ENCODE measurements at regions not wholly inside any gene's neighbourhood (a gene's known extent, or its start where the extent isn't known, plus 50 kb on each side); places are given as distances from the start of the nearest gene placed in this dataset.

- H3K27ac Mint-ChIP-seq, result no peak overlapping the region
- H3K18ac ChIP-seq (ENCODE audit: insufficient read length, low read depth, low read length), result no peak overlapping the region
- H3K4me1 Mint-ChIP-seq, result peaks cover 6 to 9% of the 10 kb centered on the region in 2 experiments; a peak in 3 of 4 replicates
- no peak overlapping the region for H3K56ac ChIP-seq (ENCODE audit: insufficient read length, low read depth, low read length)
- H4K20me1 ChIP-seq (ENCODE audit: control insufficient read depth, insufficient read depth, insufficient read length), result no peaks in the 10 kb centered on the region
- H3K9ac ChIP-seq (ENCODE audit: extremely low read depth, insufficient read length, low read length), result no peak overlapping the region
- peaks cover 2% of the 10 kb centered on the region; the same call in 1 of the 2 replicates for H3K4me1 ChIP-seq (ENCODE audit: insufficient read depth, low read length)
- no peaks in the 10 kb centered on the region for H3K79me1 ChIP-seq (ENCODE audit: insufficient read depth, low read depth, low read length, poor library complexity, severe bottlenecking)
- H2BK12ac ChIP-seq (ENCODE audit: insufficient read length, low read depth, low read length), result no peak overlapping the region
- TF ChIP-seq, protein P1, sequence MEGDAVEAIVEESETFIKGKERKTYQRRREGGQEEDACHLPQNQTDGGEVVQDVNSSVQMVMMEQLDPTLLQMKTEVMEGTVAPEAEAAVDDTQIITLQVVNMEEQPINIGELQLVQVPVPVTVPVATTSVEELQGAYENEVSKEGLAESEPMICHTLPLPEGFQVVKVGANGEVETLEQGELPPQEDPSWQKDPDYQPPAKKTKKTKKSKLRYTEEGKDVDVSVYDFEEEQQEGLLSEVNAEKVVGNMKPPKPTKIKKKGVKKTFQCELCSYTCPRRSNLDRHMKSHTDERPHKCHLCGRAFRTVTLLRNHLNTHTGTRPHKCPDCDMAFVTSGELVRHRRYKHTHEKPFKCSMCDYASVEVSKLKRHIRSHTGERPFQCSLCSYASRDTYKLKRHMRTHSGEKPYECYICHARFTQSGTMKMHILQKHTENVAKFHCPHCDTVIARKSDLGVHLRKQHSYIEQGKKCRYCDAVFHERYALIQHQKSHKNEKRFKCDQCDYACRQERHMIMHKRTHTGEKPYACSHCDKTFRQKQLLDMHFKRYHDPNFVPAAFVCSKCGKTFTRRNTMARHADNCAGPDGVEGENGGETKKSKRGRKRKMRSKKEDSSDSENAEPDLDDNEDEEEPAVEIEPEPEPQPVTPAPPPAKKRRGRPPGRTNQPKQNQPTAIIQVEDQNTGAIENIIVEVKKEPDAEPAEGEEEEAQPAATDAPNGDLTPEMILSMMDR (conservative IDR thresholded peaks at IDR 0.05), result no peak
- H2BK120ac ChIP-seq (ENCODE audit: low read depth, low read length, poor library complexity, severe bottlenecking), result no peak overlapping the region
- H3K79me2 ChIP-seq (ENCODE audit: insufficient read depth, low read length), result no peaks in the 10 kb centered on the region
- no peak overlapping the region for H3K4me3 Mint-ChIP-seq
- WGBS (ENCODE audit: extremely low coverage, insufficient read length, low lambda C conversion rate), result no CpG with 5 or more reads among the region's 1 CpG
- H3K4me2 ChIP-seq (ENCODE audit: insufficient read depth, insufficient read length, low read length), result no peak overlapping the region
- no peak for DNase-seq
- H3T11ph ChIP-seq (ENCODE audit: low read length), result no peak overlapping the region
- no peaks in the 10 kb centered on the region for H3K9me3 Mint-ChIP-seq
- H3K4ac ChIP-seq (ENCODE audit: low read depth, low read length), result no peak overlapping the region
- H2AK5ac ChIP-seq (ENCODE audit: insufficient read length, low read length), result no peak overlapping the region
- H4K5ac ChIP-seq (ENCODE audit: insufficient read length, low read depth, low read length), result no peak overlapping the region
- H4K91ac ChIP-seq (ENCODE audit: insufficient read length, low read depth, low read length), result no peak overlapping the region
- H3K27me3 Mint-ChIP-seq (ENCODE audit: low read depth), result no peaks in the 10 kb centered on the region; the same call in 1 of the 2 replicates
- no peak overlapping the region for H2AFZ ChIP-seq (ENCODE audit: low read length)
- H3K27ac ChIP-seq (ENCODE audit: insufficient read length, low read depth, low read length), result no peak overlapping the region
- no peak overlapping the region for H3K23ac ChIP-seq (ENCODE audit: insufficient read length, low read depth, low read length)
- no peak overlapping the region for H2BK5ac ChIP-seq (ENCODE audit: insufficient read length, low read length)
- no peak overlapping the region for H4K8ac ChIP-seq (replicated peaks; ENCODE audit: insufficient read length, low read depth, low read length)
- no peak overlapping the region for H3K14ac ChIP-seq (ENCODE audit: insufficient read depth, low read length)
- H3K9me3 ChIP-seq (ENCODE audit: control insufficient read depth, low read depth, low read length), result no peaks in the 10 kb centered on the region
- no peaks in the 10 kb centered on the region for H3K27me3 ChIP-seq (ENCODE audit: insufficient read depth, low read length)
- H2BK15ac ChIP-seq (ENCODE audit: low read depth, low read length), result no peak overlapping the region
- H2BK20ac ChIP-seq (ENCODE audit: low read depth, low read length, poor library complexity, severe bottlenecking), result no peak overlapping the region
- H3K36me3 Mint-ChIP-seq (ENCODE audit: insufficient read depth in 1 of 3, low read depth in 3 of 3), result no peaks in the 10 kb centered on the region
- no peaks in the 10 kb centered on the region for H3K23me2 ChIP-seq (ENCODE audit: insufficient read length, low read depth, low read length, poor library complexity, severe bottlenecking)
These were observed 184.7 kb upstream of the PCSK2 start for GRCh38 chr20:17042122-17042521.

Measured in H9 (cell line).